Heart right ventricle (tissue), 16 donors: ENCODE measurements at regions not wholly inside any gene's neighbourhood (a gene's known extent, or its start where the extent isn't known, plus 50 kb on each side); places are given as distances from the start of the nearest gene placed in this dataset.

ENCODE experiments used
- ATAC-seq, 8 donors: fragments of 200-7000 bp; cut with Tn5 transposase; one replicate each; pipeline ENCODE4 v1.9.1; 2020; ENCODE audit warnings: mild to moderate bottlenecking in 8 of 8, moderate library complexity in 8 of 8, moderate number of reproducible peaks in 1 of 8
- DNase-seq, 2 donors: peaks; one replicate each; pipeline ENCODE4 v3.0.0-alpha.2; 2020
- H3K27ac ChIP-seq, 10 donors: fragments of 200-600 bp; sonication (generic) in 2 of 10; one replicate each; pipeline versions ENCODE4 v1.5.0 to v1.8.0; 2020 to 2022; ENCODE audit warnings: mild to moderate bottlenecking in 3 of 10
- H3K27me3 ChIP-seq, 7 donors: fragments of 200-600 bp; one replicate each; pipeline ENCODE4 v1.8.0; 2021 to 2022; ENCODE audit warnings: mild to moderate bottlenecking in 2 of 7
- H3K36me3 ChIP-seq, 9 donors: fragments of 200-600 bp; sonication (generic) in 1 of 9; one replicate each; pipeline versions ENCODE4 v1.5.0 to v1.8.0; 2020 to 2022; ENCODE audit warnings: mild to moderate bottlenecking in 2 of 9
- H3K4me1 ChIP-seq, 9 donors: fragments of 200-600 bp; sonication (generic) in 1 of 9; one replicate each; pipeline versions ENCODE4 v1.5.0 to v1.8.0; 2020 to 2022; ENCODE audit warnings: mild to moderate bottlenecking in 4 of 9
- H3K4me3 ChIP-seq, 10 donors: fragments of 200-600 bp; sonication (generic) in 2 of 10; one replicate each; pipeline versions ENCODE4 v1.5.0 to v1.8.0; 2020 to 2022; ENCODE audit warnings: mild to moderate bottlenecking in 7 of 10, moderate library complexity in 2 of 10
- H3K9me3 ChIP-seq, 11 donors: fragments of 200-600 bp in 10 of 11; sonication (generic) in 2 of 11; one replicate each; pipeline versions ENCODE4 v1.5.0 to v1.8.0; 2013 to 2022; ENCODE audit warnings: mild to moderate bottlenecking in 2 of 11, control low read depth in 1 of 11, moderate library complexity in 1 of 11
- WGBS, 2 donors: extraction: QIAGEN DNeasy Blood & Tissue Kit; methylation state at CpG; one replicate each; pipeline ENCODE4 v1.1.7; 2013; ENCODE audit warnings: inconsistent platforms in 1 of 2; 5-methylcytosine and 5-hydroxymethylcytosine counted together
- intact Hi-C, 10 donors: fragments of 100-400 bp; cut with DNase I; formaldehyde crosslinking; loops; one replicate each; pipeline versions ENCODE4 v1.11.1 to v1.14.2; 2022
- TF ChIP-seq, protein P1 (sequence below), 9 donors: fragments of 200-600 bp; sonication (generic) in 2 of 9; IDR thresholded peaks; one replicate each; pipeline versions ENCODE4 v1.5.0 to v1.8.0; 2021 to 2022; ENCODE audit warnings: antibody characterized with exemption in 9 of 9, mild to moderate bottlenecking in 5 of 9, moderate library complexity in 1 of 9
- donor health status: Arrhythmogenic right ventricular cardiomyopathy.
- donor health status: ischemic (EF 13 %, LVEDD 7.1; RV severe dilation, severe dysfunction).
- donor health status: healthy with polysubstance abuse.
- donor health status: DM: no; HTN: yes; CAD: no.
- donor health status: DM: no; HTN: no; CAD: no.
- donor health status: ischemic (EF 25% LVEDD 6.9; RV normal size, moderate dysfunction).
- donor health status: ischemic (EF 25% LVEDD 5.7; RV mildly dilated, moderate dysfunction).
- donor health status: healthy.
- donor health status: DM: yes; HTN: yes; CAD: no.
- donor health status: Ischemic cardiomyopathy.
- donor health status: ischemic (EF 35%, LVEDD 5.7; RV mildly dilated, moderate dysfunction).
- donor health status: nonischemic (EF 11% LVEDD 7.7; RV severe dilation, severe dysfunction).
- donor health status: DM: yes; HTN: yes; CAD: no.
- donor health status: PGD.
- donor health status: ischemic (EF 29% LVEDD 5.4; RV normal size, mild dysfunction).
- donor health status: nonischemic (EF 23%, LVEDD 6.1; RV moderate dilation, normal function).

GRCh38 chr15:70308735-70309434, 211.2 kb upstream of the TLE3 start:
- H3K27me3 ChIP-seq: peaks cover 0 to 24% (median 15%) of the 10 kb centered on the region in 7 donors
- no peak overlapping the region for H3K27ac ChIP-seq
- H3K36me3 ChIP-seq: no peaks in the 10 kb centered on the region
- DNase-seq: no peak
- peaks cover 0 to 18% (median 0%) of the 10 kb centered on the region in 9 donors for H3K4me1 ChIP-seq
- no peak for ATAC-seq
- H3K9me3 ChIP-seq: peaks cover 0 to 19% (median 7%) of the 10 kb centered on the region in 11 donors
- WGBS, 2 donors: 60 to 71% methylated on average over 9 of the region's 9 CpGs
- H3K4me3 ChIP-seq: no peak overlapping the region
- intact Hi-C loops: no loop called here
- TF ChIP-seq, protein P1, sequence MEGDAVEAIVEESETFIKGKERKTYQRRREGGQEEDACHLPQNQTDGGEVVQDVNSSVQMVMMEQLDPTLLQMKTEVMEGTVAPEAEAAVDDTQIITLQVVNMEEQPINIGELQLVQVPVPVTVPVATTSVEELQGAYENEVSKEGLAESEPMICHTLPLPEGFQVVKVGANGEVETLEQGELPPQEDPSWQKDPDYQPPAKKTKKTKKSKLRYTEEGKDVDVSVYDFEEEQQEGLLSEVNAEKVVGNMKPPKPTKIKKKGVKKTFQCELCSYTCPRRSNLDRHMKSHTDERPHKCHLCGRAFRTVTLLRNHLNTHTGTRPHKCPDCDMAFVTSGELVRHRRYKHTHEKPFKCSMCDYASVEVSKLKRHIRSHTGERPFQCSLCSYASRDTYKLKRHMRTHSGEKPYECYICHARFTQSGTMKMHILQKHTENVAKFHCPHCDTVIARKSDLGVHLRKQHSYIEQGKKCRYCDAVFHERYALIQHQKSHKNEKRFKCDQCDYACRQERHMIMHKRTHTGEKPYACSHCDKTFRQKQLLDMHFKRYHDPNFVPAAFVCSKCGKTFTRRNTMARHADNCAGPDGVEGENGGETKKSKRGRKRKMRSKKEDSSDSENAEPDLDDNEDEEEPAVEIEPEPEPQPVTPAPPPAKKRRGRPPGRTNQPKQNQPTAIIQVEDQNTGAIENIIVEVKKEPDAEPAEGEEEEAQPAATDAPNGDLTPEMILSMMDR (IDR thresholded peaks at IDR 0.05): no peak

DNA sequence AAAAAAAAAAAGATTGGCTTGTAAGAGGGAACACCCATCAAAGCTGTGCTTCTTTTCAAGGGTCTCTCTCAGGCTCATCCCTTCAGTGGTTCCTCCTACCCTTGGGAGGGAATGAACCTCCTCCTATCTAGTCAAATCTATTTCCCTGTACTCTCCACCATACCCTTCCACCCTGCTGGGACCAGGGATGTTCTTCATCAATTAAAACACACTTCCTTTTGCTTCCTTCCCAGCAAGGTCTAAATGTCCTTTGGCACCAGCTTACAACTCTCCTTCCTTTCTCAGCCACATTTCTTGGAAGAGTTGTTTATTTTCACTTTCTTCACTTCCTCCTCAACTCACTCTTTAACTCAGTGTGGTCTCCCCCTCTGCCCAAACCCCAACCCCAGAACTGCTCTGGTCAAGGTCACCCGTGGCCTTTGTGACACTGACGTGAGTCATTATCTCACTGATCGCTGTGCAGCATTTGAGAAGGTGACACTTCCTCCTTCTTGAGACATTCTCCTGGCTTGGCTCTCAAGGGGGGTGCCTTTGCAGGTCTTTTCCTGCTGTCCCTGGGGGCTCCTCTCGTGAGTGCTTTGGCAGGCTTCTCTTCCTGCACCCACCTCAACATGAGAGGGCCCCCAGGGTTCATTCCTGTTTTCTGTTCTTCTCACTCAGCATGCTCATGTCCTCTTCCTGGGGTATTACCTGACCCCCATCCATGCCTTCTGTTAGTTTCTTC, 210.5 kb upstream of the TLE3 start:
- intact Hi-C loops: no loop called here
- WGBS, 2 donors: 23 to 32% methylated on average over 4 of the region's 4 CpGs
- peaks cover 0 to 18% (median 0%) of the 10 kb centered on the region in 9 donors for H3K4me1 ChIP-seq
- H3K4me3 ChIP-seq: no peak overlapping the region
- DNase-seq (no peak), ATAC-seq (peak in 1 of 8 donors; percentile 20)
- peaks cover 0 to 24% (median 15%) of the 10 kb centered on the region in 7 donors for H3K27me3 ChIP-seq
- TF ChIP-seq, protein P1 (IDR thresholded peaks at IDR 0.05): no peak
- no peak overlapping the region for H3K27ac ChIP-seq
- peaks cover 0 to 21% (median 7%) of the 10 kb centered on the region in 11 donors for H3K9me3 ChIP-seq
- H3K36me3 ChIP-seq: no peaks in the 10 kb centered on the region

DNA sequence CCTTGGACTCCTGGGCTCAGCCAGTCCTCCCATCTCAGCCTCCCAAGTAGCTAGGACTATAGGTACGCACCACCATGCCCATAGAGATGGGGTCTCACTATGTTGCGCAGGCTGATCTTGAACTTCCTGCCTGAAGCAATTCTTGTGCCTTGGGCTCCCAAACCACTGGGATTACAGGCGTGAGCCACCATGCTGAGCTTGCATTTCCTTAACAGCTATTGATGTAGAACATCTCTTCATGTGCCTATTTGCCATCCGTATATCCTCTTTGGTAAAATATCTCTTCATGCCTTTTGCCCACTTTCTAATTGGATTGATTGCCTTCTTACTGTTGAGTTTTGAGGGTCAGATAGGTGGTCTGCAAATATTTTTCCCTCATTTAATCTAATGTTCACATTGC, 208.9 kb upstream of the TLE3 start:
- Histone ChIP-seq H3K4me1 (peaks cover 0 to 20% (median 0%) of the 10 kb centered on the region in 9 donors), H3K27ac (no peak overlapping the region), H3K4me3 (no peak overlapping the region), H3K27me3 (peaks cover 0 to 13% (median 6%) of the 10 kb centered on the region in 7 donors), H3K36me3 (no peaks in the 10 kb centered on the region), H3K9me3 (peaks cover 0 to 21% (median 7%) of the 10 kb centered on the region in 11 donors)
- WGBS, 2 donors: 95 to 96% methylated on average over 4 of the region's 4 CpGs
- no peak for DNase-seq
- ATAC-seq: no peak
- TF ChIP-seq, protein P1 (IDR thresholded peaks at IDR 0.05): no peak
- intact Hi-C loops: no loop called here

GRCh38 chr15:70306081-70306480, 208.4 kb upstream of the TLE3 start:
- no peak overlapping the region for H3K27ac ChIP-seq
- H3K27me3 ChIP-seq: peaks cover 0 to 15% (median 5%) of the 10 kb centered on the region in 7 donors
- DNase-seq: no peak
- TF ChIP-seq, protein P1 (IDR thresholded peaks at IDR 0.05): no peak
- intact Hi-C loops: no loop called here
- peaks cover 0 to 25% (median 0%) of the 10 kb centered on the region in 9 donors for H3K4me1 ChIP-seq
- H3K9me3 ChIP-seq: peaks cover 0 to 21% (median 7%) of the 10 kb centered on the region in 11 donors
- no peak overlapping the region for H3K4me3 ChIP-seq
- no peaks in the 10 kb centered on the region for H3K36me3 ChIP-seq
- 76 to 85% methylated on average over 6 of the region's 6 CpGs for WGBS, 2 donors
- no peak for ATAC-seq
